ENCODE measurements at regions not wholly inside any gene's neighbourhood (a gene's known extent, or its start where the extent isn't known, plus 50 kb on each side); places are given as distances from the start of the nearest gene placed in this dataset.

DNA sequence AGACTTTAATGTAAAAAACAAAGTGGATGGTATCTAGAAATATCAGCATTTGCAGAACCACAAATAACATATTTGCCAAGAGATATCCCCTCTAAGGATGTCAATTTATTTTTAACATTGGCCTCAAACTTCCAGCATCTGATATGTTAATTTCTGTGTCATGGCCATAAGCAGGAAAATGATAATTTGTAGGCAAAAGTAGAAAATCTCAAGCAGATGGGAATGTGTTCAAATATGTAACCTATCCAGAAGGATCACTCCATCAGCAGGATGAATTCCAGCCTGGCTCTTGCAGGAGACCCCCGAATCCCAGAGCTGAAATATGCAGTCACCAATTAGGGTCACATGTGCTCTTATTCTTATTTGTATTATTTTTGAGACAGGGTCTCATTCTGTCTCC, 55.4 kb upstream of the PRKX start:
- no peaks in the 10 kb centered on the region for H3K9me3 ChIP-seq (ENCODE audit: control insufficient read depth, insufficient read depth, low read length)
- no peaks in the 10 kb centered on the region for H3K27me3 ChIP-seq (ENCODE audit: control insufficient read depth, insufficient read depth, low read length)
- no peaks in the 10 kb centered on the region for H3K4me1 ChIP-seq (ENCODE audit: control insufficient read depth, insufficient read depth, low read length)
- no peaks in the 10 kb centered on the region for H3K36me3 ChIP-seq (ENCODE audit: control insufficient read depth, insufficient read depth, low read length)
- no peak overlapping the region for H3K27ac ChIP-seq (ENCODE audit: low read depth, low read length)
- no peak overlapping the region for H3K9ac ChIP-seq (ENCODE audit: low read depth, low read length)
- no peak overlapping the region for H3K4me3 ChIP-seq (ENCODE audit: low read depth, low read length)

All from HUES48 (cell line).